IPS DF 4.7 (cell line): ENCODE measurements at regions not wholly inside any gene's neighbourhood (a gene's known extent, or its start where the extent isn't known, plus 50 kb on each side); places are given as distances from the start of the nearest gene placed in this dataset.

ENCODE experiments used
- DNase-seq: peaks from one replicate; pipeline ENCODE4 v3.0.0-alpha.2; 2013; ENCODE audit warnings: low spot score; ENCODE audit errors: extremely low read depth

DNA sequence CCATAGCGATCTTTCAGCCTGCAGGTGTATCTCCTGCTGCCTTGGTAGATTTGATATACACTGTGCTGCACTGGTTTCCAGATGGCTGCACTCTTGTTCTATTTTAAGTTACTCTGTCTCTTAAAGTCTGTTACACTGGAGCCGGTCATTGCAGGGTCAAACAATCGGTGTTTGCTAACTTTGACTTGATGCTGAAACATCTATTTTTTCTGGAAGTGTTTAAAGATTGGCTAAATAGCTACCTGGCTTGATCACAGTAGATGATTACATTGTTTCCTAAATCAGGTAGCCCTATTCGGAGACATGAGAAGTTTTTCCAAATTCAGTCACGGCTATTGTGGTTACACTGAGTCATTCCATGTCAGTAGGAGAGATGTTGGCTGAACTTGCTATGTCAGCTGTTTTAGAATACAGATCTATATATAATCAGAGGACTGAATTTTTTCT is 574.8 kb downstream of the ETV1 start:
- DNase-seq = no peak

- no peak for DNase-seq
These were observed 573.4 kb downstream of the ETV1 start for GRCh38 chr7:13416071-13416470.

DNA sequence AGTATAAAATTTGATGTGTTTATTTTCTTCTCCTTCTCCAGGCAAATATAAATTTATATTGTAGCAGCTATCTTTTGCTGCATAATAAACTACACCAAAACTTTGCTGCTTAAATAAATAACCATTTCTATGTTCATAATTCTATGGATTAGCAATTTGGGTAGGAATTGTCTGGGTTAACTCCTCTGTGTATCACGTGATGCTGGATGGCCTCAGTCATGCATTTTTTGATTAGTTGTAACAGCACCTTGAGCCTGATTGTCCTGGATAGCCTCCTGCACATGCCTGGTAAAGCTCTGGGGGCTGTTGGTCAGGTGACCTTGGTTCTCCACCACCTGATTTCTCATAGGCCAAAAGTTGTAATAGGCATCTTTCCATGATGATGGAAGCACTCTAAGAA is 572.9 kb downstream of the ETV1 start:
- DNase-seq = no peak

DNA sequence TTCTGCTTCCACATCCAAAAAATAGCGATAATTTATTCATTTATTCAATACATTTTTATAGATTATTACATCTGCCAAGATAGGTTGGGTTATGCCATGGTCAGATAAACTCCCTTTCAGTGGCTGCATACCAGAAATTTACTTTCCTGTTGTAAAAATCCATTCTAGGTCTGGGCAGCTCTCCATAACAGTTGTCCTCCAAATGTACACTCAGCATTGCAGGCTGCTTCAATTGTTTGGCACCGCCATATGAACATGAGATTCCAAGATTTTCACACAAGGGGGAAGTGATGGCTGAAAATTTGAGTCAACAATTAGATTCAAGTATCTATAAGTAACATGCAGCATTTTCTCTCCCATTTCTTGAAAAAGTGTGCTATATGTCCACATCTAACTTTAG is 568.7 kb downstream of the ETV1 start:
- DNase-seq = no peak

DNA sequence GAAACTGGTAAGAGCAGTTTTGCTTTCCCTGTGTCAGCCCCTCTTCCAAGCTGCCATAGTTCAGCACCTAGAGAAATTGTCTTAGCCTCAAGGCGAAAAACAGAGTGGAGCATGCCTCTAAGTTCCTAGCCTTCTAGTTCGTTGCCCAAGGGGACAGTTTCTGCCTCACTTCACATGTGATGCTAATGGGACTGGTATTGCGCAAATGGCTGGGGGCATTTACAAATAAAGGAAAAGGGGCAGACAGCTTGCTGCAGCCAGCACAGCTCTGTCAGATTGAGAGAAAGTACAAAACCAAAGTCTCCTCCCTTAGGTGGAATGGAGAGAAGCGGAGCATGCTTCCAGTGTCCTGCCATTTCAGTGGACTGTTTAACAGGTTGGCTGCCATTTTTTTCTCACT is 567.7 kb downstream of the ETV1 start:
- no peak for DNase-seq

DNA sequence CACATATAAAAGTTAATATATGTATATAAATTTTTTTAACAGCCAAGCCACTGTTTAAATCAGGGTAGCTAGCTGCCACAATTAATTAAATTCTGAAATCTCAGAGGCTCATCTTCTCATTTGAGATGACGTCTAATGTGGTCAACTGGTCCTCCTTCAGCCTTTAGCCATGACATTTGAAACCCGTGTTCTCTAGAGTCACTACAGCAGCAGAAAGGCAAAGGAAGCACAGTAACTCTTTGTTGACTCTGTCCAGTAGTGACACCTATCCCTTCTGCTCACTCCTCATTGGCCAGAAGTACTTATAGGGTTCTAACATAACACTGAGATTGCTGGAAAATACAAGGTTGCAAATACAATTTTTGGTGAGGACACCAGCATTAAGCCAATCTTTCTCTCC is 555.5 kb downstream of the ETV1 start:
- no peak for DNase-seq

DNA sequence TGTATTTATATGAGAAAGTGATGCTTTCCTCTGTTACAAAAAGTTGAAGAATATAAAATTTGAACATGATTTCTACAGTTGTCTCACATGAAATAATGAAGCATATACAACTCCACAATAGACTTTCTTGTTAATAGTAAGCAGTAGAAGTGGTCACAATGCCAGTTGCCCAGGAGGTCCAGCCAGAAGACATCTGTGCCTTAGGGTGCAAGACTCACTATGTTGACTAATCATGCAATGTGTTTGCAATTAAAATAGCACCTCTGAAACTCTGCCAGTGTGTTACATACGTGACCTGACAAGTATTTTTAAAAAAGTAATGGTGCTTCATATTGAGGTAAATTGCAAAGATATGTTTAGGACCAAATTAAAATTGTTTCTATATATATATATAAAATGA is 547.2 kb downstream of the ETV1 start:
- DNase-seq = no peak

DNA sequence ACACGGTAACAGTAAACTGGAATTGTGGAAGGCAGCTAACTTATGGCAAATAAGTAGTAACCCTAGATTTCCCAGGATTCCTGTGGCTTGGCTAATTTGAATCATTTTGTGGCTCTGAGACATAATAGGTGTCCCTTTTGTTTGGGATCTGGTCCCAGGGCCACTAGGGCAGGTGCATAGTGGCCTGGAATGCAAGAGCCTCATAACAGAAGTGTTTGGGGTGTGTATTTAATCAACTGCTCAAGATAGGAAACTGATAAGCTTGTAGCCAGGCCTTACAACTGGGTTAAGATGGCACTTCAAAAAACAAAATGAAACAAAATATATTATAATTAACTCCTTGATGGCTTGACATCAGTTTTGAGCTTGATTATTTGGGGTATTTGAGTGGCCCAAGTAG is 541.8 kb downstream of the ETV1 start:
- no peak for DNase-seq

- no peak for DNase-seq
These were observed 541.2 kb downstream of the ETV1 start for GRCh38 chr7:13448243-13448642.

DNA sequence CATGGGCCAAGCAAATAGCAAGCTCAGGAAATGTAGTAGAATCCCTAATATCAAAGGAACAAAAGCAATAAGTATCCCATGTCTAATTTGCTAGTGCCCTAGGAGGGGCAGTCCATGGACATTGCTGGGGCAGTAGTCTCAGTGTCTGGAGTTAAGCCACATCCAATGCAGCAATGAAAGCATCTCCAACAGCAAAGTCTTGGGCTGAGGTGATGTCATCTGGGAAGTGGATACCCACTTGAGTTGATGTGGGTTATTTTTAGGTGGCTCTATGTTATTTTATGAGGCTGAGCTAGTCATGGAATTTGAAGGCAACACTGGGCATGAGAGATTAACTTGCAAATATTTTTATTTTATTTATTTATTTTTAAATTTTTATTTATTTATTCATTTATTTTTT is 540.0 kb downstream of the ETV1 start:
- no peak for DNase-seq

DNA sequence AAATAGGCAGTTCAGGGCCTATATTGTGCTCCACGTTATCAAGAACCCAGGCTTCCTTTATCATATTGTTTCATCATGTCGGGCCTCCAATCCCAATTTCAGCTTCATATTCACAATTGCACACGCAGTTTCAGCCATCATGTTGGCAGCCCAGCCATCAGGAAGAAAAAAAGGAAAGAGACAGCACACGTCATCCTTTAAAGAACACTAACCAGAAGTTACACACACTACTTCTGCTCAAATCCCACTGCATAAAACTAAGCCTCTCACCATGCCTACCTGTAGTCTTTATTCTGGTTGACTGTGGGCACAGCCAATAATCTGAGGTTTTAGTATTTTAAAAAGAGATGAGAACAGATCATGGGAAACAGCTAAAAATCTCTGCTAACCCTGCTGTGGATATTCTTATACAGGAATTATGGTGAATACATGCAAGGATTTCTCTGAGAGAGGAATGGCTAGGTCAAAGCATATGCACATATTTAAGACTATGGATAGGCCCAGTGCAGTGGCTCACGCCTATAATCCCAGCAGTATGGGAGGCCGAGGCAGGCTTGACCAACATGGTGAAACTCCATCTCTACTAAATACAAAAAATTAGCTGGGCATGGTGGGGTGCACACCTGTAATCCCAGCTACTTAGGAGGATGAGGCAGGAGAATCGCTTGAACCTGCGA is 534.4 kb downstream of the ETV1 start:
- no peak for DNase-seq

GRCh38 chr7:13457790-13458189 is 531.7 kb downstream of the ETV1 start:
- no peak for DNase-seq

GRCh38 chr7:13466874-13467547 is 522.5 kb downstream of the ETV1 start:
- no peak for DNase-seq

GRCh38 chr7:13476881-13477444 is 512.5 kb downstream of the ETV1 start:
- DNase-seq = no peak

- DNase-seq = no peak
These were observed 500.1 kb downstream of the ETV1 start for GRCh38 chr7:13489386-13489785.

DNA sequence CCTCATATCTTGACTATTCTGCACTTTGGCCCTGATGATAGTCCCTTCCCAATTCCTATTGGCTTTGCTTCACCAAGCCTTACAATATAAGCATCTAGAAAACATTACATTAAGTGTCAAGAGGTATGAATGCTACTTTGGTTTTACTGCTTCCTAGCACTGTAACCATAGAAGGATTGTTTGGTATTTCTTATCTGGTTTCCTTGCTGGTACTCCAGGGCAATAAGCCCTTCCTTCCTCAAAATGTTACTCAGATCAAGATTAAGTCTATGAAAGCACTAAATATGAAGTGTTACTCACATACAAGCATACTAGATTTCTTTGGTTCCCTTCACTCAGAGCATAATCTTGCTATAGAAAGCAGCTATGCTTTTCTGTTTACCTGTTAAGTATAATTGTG is 492.5 kb downstream of the ETV1 start:
- no peak for DNase-seq

- DNase-seq = no peak
These were observed 480.9 kb downstream of the ETV1 start for GRCh38 chr7:13508586-13508985.

DNA sequence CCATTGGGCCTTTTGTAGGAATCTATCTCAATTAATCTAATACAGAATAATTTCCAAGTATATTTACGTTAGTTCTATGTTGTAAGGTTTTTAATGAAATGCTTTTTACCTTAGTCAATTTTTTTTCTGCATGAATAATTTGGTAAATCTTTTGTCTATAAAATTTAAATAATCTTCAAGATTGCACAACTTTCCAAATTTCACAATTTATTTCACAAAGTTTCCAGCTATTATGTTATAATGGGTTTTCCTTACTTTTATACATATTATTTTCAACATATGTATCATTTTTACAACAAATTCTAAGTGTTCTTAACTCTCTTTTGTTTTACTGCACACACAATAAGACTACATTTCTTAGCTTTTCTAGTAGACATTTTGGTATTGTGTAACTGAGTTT is 470.7 kb downstream of the ETV1 start:
- DNase-seq = no peak

GRCh38 chr7:13524076-13524475 is 465.4 kb downstream of the ETV1 start:
- DNase-seq = no peak

- no peak for DNase-seq
These were observed 457.3 kb downstream of the ETV1 start for GRCh38 chr7:13532028-13532753.

DNA sequence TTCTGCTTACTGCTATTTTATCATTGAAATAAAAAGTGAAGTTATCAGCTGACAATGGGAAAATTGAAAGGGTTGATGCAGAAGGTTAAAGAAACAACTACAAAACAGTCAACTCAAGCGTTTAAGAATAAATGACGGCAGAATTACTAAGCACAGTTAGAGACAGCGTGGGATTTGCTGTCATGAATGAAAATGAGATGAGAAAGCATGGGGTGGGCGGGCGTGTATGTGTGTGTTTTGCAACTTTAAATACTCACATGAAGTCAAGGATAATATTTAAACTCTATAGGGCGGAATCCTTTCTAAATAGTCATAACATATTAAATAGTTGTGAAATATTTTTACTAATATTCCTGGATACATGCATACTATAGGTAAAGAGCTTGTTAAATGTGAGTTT is 450.8 kb downstream of the ETV1 start:
- no peak for DNase-seq

DNA sequence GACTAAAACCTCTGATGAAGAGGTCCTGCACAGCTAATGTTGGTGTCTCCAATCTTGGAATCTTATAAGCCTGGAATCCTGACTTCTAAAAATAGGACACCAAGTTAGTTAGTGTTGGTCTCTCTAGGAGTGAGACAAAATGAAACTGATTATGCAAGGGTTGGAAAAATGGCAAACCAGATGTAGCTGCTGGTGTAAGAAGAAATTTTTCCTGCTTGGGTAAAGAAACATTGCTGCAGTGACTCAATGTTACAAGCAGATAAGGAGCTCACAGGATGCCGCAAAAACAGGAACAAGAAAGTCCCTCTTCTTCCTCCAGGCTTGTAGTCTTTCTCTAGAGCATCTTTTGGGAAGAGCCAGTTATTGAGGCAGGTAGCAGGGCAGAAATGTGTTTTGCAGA is 449.0 kb downstream of the ETV1 start:
- DNase-seq = no peak
